ENCODE measurements at regions not wholly inside any gene's neighbourhood (a gene's known extent, or its start where the extent isn't known, plus 50 kb on each side); places are given as distances from the start of the nearest gene placed in this dataset.

- TF ChIP-seq PHTF2 (CRISPR knock-in tag; IDR thresholded peaks at IDR 0.05) (no peak), POLR2A (conservative IDR thresholded peaks at IDR 0.05) (no peak), ATF2 (CRISPR knock-in tag; IDR thresholded peaks at IDR 0.05) (no peak)
Measured at GRCh38 chr3:176141837-176142236, 1055.4 kb downstream of the TBL1XR1 start.

Data from K562 (cell line).